ENCODE measurements at regions not wholly inside any gene's neighbourhood (a gene's known extent, or its start where the extent isn't known, plus 50 kb on each side); places are given as distances from the start of the nearest gene placed in this dataset.
"Not testable (repeated sequence)": the region's sequence is repeated elsewhere in the genome, so short reads cannot be mapped to it uniquely, and the experiment has no call there.

DNA sequence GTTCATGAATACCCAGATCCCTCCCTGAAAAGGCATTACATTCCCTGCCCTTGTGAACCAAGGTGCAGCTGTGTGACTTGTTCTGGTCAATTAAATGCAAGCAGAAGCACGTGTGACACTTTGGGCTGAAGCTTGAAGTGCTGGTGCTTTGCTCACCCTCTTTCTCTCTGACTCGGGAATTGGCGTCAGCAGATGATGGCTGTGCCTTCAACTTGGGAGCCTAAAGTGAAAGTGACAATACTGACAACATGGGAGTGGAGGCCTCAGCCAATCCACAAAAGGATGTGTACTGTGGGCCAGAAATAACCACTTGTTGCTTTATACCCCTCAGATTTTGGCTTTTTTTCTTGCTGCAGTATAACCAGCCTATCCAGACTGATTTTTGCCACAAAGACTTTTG is 148.3 kb upstream of the THY1 start:
- peaks cover 13% of the 10 kb centered on the region for H3K4me1 ChIP-seq (ENCODE audit: control insufficient read depth, insufficient read depth, low read length)
- no peaks in the 10 kb centered on the region for H3K36me3 ChIP-seq (ENCODE audit: control insufficient read depth in 2 of 2, insufficient read depth in 2 of 2, low read length in 2 of 2)
- no peaks in the 10 kb centered on the region for H3K27me3 ChIP-seq (ENCODE audit: control insufficient read depth in 1 of 2, insufficient read depth in 2 of 2, low read length in 2 of 2)
- H3K4me3 ChIP-seq (ENCODE audit: low read length in 2 of 2) = no peak overlapping the region
- no peak overlapping the region for H3K27ac ChIP-seq (ENCODE audit: low read length)
- H3K9ac ChIP-seq (ENCODE audit: low read length in 2 of 2) = no peak overlapping the region
- no peaks in the 10 kb centered on the region for H3K9me3 ChIP-seq (ENCODE audit: control insufficient read depth in 2 of 2, low read length in 2 of 2)

GRCh38 chr11:119567688-119568582 is 145.0 kb upstream of the THY1 start:
- Histone ChIP-seq H3K9me3 (ENCODE audit: control insufficient read depth in 2 of 2, low read length in 2 of 2) (no peaks in the 10 kb centered on the region), H3K9ac (ENCODE audit: low read length in 2 of 2) (no peak overlapping the region), H3K4me3 (ENCODE audit: low read length in 2 of 2) (no peak overlapping the region), H3K27ac (ENCODE audit: low read length) (no peak overlapping the region), H3K27me3 (ENCODE audit: control insufficient read depth in 1 of 2, insufficient read depth in 2 of 2, low read length in 2 of 2) (no peaks in the 10 kb centered on the region), H3K4me1 (ENCODE audit: control insufficient read depth, insufficient read depth, low read length) (peaks cover 13% of the 10 kb centered on the region), H3K36me3 (ENCODE audit: control insufficient read depth in 2 of 2, insufficient read depth in 2 of 2, low read length in 2 of 2) (no peaks in the 10 kb centered on the region)

DNA sequence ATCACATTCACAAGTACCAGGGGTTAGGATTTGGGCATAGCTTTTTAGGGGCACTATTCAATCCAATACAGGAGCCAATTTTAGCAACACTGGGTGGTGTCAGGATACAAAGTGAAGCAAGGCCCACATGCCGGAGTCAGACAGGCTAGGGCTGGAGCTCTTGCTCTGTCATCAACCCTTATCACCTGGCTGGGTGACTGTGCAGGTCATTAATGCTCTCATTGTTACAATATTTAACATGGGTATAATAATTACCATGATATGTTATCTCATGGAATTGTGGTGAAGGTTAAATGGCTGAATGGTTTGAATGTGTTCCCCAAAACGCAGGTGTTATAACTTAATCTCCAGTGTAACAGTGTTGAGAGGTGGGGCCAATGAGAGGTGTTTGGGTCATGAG is 143.3 kb upstream of the THY1 start:
- Histone ChIP-seq H3K4me1 (ENCODE audit: control insufficient read depth, insufficient read depth, low read length) (peaks cover 13% of the 10 kb centered on the region), H3K36me3 (ENCODE audit: control insufficient read depth in 2 of 2, insufficient read depth in 2 of 2, low read length in 2 of 2) (no peaks in the 10 kb centered on the region), H3K27ac (ENCODE audit: low read length) (no peak overlapping the region), H3K27me3 (ENCODE audit: control insufficient read depth in 1 of 2, insufficient read depth in 2 of 2, low read length in 2 of 2) (no peaks in the 10 kb centered on the region), H3K9ac (ENCODE audit: low read length in 2 of 2) (no peak overlapping the region), H3K4me3 (ENCODE audit: low read length in 2 of 2) (no peak overlapping the region), H3K9me3 (ENCODE audit: control insufficient read depth in 2 of 2, low read length in 2 of 2) (no peaks in the 10 kb centered on the region)

DNA sequence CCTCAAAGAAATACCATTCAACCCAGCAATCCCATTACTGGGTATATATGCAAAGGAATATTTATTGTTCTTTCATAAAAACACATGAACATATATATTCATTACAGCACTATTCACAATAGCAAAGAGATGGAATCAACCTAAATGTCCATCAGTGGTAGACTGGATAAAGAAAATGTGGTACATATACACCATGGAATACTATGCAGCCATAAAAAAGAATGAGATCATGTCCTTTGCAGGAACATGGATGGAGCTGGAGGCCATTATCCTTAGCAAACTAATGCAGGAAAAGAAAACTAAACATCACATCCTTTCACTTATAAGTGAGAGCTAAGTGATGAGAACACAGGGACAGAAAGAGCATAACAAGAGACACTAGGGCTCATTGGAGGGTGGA is 142.7 kb upstream of the THY1 start:
- H3K9ac ChIP-seq (ENCODE audit: low read length in 2 of 2); H3K36me3 ChIP-seq (ENCODE audit: control insufficient read depth in 2 of 2, insufficient read depth in 2 of 2, low read length in 2 of 2); H3K27me3 ChIP-seq (ENCODE audit: control insufficient read depth in 1 of 2, insufficient read depth in 2 of 2, low read length in 2 of 2); H3K4me3 ChIP-seq (ENCODE audit: low read length in 2 of 2); H3K9me3 ChIP-seq (ENCODE audit: control insufficient read depth in 2 of 2, low read length in 2 of 2); H3K27ac ChIP-seq (ENCODE audit: low read length): not testable (repeated sequence)
- peaks cover 13% of the 10 kb centered on the region for H3K4me1 ChIP-seq (ENCODE audit: control insufficient read depth, insufficient read depth, low read length)

DNA sequence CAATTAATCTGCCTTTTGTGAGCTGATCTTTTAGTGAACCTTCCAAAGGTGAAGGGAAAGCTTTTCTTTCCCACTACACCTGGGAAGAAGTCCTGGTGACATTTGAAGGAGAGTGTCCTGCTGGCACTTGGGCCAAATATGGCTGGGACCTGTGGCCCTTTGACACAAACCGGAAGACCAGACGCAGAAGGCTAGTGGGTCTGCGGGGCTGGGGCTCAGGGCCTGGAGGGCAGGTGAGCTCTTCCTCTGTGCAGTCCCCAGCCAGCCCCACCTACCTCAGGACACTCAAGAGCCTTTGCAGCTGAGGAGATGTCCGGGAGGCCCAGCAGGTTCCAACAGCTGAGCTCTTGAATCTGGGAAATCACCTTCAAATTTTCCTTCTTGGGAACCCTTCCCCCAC is 138.0 kb upstream of the THY1 start:
- Histone ChIP-seq H3K27ac (ENCODE audit: low read length) (no peak overlapping the region), H3K4me3 (ENCODE audit: low read length in 2 of 2) (no peak overlapping the region), H3K9me3 (ENCODE audit: control insufficient read depth in 2 of 2, low read length in 2 of 2) (no peaks in the 10 kb centered on the region), H3K4me1 (ENCODE audit: control insufficient read depth, insufficient read depth, low read length) (no peaks in the 10 kb centered on the region), H3K9ac (ENCODE audit: low read length in 2 of 2) (no peak overlapping the region), H3K36me3 (ENCODE audit: control insufficient read depth in 2 of 2, insufficient read depth in 2 of 2, low read length in 2 of 2) (no peaks in the 10 kb centered on the region), H3K27me3 (ENCODE audit: control insufficient read depth in 1 of 2, insufficient read depth in 2 of 2, low read length in 2 of 2) (no peaks in the 10 kb centered on the region)

GRCh38 chr11:119560291-119560690 is 137.3 kb upstream of the THY1 start:
- Histone ChIP-seq H3K27ac (ENCODE audit: low read length) (no peak overlapping the region), H3K4me3 (ENCODE audit: low read length in 2 of 2) (no peak overlapping the region), H3K9me3 (ENCODE audit: control insufficient read depth in 2 of 2, low read length in 2 of 2) (no peaks in the 10 kb centered on the region), H3K9ac (ENCODE audit: low read length in 2 of 2) (no peak overlapping the region), H3K27me3 (ENCODE audit: control insufficient read depth in 1 of 2, insufficient read depth in 2 of 2, low read length in 2 of 2) (no peaks in the 10 kb centered on the region), H3K36me3 (ENCODE audit: control insufficient read depth in 2 of 2, insufficient read depth in 2 of 2, low read length in 2 of 2) (no peaks in the 10 kb centered on the region), H3K4me1 (ENCODE audit: control insufficient read depth, insufficient read depth, low read length) (no peaks in the 10 kb centered on the region)

GRCh38 chr11:119552106-119552485 is 129.1 kb upstream of the THY1 start:
- H3K9ac ChIP-seq (ENCODE audit: low read length in 2 of 2) = no peak overlapping the region
- no peak overlapping the region for H3K27ac ChIP-seq (ENCODE audit: low read length)
- no peak overlapping the region for H3K4me3 ChIP-seq (ENCODE audit: low read length in 2 of 2)
- no peaks in the 10 kb centered on the region for H3K36me3 ChIP-seq (ENCODE audit: control insufficient read depth in 2 of 2, insufficient read depth in 2 of 2, low read length in 2 of 2)
- H3K27me3 ChIP-seq (ENCODE audit: control insufficient read depth in 1 of 2, insufficient read depth in 2 of 2, low read length in 2 of 2) = no peaks in the 10 kb centered on the region
- H3K9me3 ChIP-seq (ENCODE audit: control insufficient read depth in 2 of 2, low read length in 2 of 2) = peaks cover 3% of the 10 kb centered on the region in 2 donors
- H3K4me1 ChIP-seq (ENCODE audit: control insufficient read depth, insufficient read depth, low read length) = no peaks in the 10 kb centered on the region

DNA sequence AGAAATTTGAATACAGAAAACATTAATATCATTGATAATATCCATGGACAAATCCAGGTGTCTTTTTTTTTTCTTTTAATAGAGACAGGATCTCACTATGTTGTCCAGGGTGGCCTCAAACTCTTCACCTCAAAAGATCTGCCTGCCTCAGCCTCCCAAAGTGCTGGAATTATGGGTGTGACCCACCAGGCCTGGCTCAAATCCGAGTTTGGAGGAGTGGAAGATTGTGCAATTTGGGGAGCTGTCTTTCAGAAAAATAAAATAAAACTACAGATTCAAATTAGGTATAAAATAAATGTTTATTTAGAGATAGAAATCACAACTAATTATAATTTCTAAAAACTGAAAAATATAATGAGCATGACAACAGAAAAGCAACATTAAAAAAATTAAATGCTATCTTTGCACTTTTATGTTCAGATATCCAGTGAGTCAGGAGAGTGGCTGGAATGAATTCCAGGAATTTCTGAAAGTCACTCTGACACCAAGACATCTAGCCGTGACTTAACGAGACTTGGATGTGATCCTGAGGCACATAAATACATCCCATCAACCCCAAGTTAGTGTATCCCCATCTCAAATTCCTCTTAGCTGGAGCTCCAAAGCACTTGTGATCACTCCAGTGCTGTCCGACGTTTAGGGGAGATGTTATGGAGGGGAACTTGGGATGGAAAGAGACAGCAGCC is 128.6 kb upstream of the THY1 start:
- no peak overlapping the region for H3K27ac ChIP-seq (ENCODE audit: low read length)
- H3K4me3 ChIP-seq (ENCODE audit: low read length in 2 of 2) = no peak overlapping the region

GRCh38 chr11:119550053-119550752 is 127.2 kb upstream of the THY1 start:
- no peaks in the 10 kb centered on the region for H3K36me3 ChIP-seq (ENCODE audit: control insufficient read depth in 2 of 2, insufficient read depth in 2 of 2, low read length in 2 of 2)
- H3K27me3 ChIP-seq (ENCODE audit: control insufficient read depth in 1 of 2, insufficient read depth in 2 of 2, low read length in 2 of 2) = no peaks in the 10 kb centered on the region
- no peaks in the 10 kb centered on the region for H3K4me1 ChIP-seq (ENCODE audit: control insufficient read depth, insufficient read depth, low read length)
- H3K9ac ChIP-seq (ENCODE audit: low read length in 2 of 2) = no peak overlapping the region
- H3K9me3 ChIP-seq (ENCODE audit: control insufficient read depth in 2 of 2, low read length in 2 of 2) = peaks cover 3% of the 10 kb centered on the region in 2 donors
- H3K4me3 ChIP-seq (ENCODE audit: low read length in 2 of 2) = no peak overlapping the region
- H3K27ac ChIP-seq (ENCODE audit: low read length) = no peak overlapping the region

More for the DNA sequence above, 128.6 kb upstream of the THY1 start:
- Histone ChIP-seq H3K36me3 (ENCODE audit: control insufficient read depth in 2 of 2, insufficient read depth in 2 of 2, low read length in 2 of 2) (no peaks in the 10 kb centered on the region), H3K9me3 (ENCODE audit: control insufficient read depth in 2 of 2, low read length in 2 of 2) (peaks cover 3% of the 10 kb centered on the region in 2 donors), H3K27me3 (ENCODE audit: control insufficient read depth in 1 of 2, insufficient read depth in 2 of 2, low read length in 2 of 2) (no peaks in the 10 kb centered on the region), H3K4me1 (ENCODE audit: control insufficient read depth, insufficient read depth, low read length) (no peaks in the 10 kb centered on the region), H3K9ac (ENCODE audit: low read length in 2 of 2) (no peak overlapping the region)

DNA sequence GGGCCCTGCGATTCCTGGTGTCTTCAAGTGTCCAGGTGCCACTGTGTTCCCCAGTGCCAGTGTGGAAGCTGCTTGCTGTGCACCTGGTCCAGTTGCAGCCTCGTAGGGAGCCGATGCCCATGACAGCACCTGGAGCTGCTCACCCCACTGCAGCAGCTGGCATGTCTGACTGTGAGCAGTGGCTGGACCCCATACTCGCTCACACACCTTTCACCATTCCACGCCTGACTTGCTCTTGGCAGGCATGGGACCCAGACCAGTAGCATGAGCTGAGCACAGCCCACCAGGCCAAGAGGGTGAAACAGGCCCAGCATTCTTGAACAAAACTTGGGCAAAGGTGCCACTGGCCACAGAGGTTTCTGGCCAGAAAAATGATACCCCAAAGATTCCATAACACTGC is 124.5 kb upstream of the THY1 start:
- H3K36me3 ChIP-seq (ENCODE audit: control insufficient read depth in 2 of 2, insufficient read depth in 2 of 2, low read length in 2 of 2) = no peaks in the 10 kb centered on the region
- no peaks in the 10 kb centered on the region for H3K27me3 ChIP-seq (ENCODE audit: control insufficient read depth in 1 of 2, insufficient read depth in 2 of 2, low read length in 2 of 2)
- no peaks in the 10 kb centered on the region for H3K4me1 ChIP-seq (ENCODE audit: control insufficient read depth, insufficient read depth, low read length)
- H3K4me3 ChIP-seq (ENCODE audit: low read length in 2 of 2) = no peak overlapping the region
- H3K9ac ChIP-seq (ENCODE audit: low read length in 2 of 2) = no peak overlapping the region
- H3K27ac ChIP-seq (ENCODE audit: low read length) = no peak overlapping the region
- peaks cover 0 to 3% of the 10 kb centered on the region in 2 donors for H3K9me3 ChIP-seq (ENCODE audit: control insufficient read depth in 2 of 2, low read length in 2 of 2)
